ENCODE measurements at regions not wholly inside any gene's neighbourhood (a gene's known extent, or its start where the extent isn't known, plus 50 kb on each side); places are given as distances from the start of the nearest gene placed in this dataset.
"Not testable (repeated sequence)": the region's sequence is repeated elsewhere in the genome, so short reads cannot be mapped to it uniquely, and the experiment has no call there.

DNA sequence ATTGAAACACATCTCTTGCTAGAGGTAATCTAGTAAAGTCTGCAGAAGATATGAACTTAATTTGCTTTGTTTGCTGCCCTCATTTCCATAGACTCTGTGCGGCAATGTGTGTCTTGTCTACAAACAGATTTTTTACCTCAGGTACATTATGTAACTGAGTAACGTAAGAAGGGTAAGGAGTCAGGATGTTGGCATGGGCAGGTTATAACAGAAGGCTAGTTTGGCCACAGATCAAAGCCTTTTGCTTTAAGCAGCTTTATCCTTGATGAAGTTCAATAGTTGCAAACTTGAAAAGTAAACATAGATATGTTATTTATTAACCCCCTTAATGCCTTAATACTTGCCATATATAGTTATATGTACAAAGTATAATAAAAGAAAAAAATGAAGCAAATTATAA, 391.6 kb upstream of the FKBP1C start:
- DNase-seq: no peak

DNA sequence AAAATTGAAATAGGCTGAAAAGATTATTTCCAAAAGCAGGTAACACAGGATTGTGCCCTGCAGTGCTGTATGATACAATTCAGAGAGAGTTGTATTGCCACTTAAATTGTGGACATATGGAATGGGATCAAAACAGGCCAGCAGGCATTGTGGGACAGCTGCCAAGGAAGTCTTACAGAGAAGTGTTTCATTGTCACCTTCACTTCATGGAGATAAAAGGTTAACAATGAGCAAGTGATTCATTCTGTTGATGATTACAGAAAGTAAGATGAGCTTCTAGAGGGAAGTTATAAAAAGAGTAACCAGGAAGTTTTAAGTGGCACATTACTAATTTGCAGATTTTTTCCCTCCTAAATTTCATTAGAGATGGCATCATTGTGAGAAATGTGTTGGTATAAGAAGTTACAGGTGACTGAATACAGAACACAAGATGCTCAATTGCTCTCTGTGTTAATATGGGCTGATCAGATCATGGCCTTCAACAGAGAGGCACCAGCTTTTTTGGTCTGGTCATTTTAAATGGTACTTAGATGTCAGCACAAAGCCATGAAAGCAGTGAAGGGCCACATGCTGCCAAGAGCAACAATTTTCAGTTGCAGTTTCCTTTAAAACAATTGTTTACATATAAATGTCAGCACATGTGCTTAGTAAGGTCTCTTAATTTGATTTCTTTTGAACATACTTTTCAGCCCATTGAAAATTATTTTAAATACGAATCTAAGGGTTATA, 402.5 kb upstream of the FKBP1C start:
- no peak for DNase-seq

DNA sequence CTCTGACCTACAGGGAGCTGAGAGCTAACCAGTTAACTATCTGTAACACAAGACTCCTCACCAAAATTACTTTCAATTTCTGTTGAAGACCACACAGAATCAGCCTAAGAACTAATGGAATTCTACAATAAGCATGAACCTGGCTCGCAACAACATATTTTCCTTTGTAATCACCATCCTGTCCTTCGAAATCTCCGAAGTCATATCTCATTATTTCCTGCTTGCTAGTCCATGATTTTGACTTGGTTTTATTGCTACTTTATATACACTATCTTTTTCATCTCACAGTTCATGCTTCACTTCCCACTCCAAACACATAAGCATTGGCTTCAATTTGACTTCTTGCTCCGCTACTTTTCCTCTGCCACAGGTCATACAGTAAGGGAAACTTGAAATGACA, 405.8 kb upstream of the FKBP1C start:
- no peak for DNase-seq

DNA sequence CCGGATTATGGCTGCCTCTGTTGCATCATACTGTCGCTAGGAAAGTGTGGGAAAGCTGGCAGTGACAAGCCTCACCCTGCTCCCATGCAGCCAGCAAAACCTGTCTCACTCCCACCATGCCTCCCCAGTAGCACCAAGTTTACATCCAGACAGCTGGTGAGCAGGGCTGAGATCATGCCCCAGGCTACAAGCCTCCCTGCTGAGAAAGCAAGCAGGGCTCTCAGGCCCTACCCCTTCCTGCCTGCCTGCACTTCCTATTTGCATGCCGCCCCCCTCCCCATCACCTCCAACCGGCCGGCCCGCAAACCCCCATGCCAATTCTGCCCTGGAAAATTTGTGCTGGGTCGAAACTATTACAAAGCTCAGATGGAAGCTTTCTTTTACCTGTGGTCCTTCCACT, 408.2 kb upstream of the FKBP1C start:
- no peak for DNase-seq

- no peak for DNase-seq
These were observed 414.1 kb upstream of the FKBP1C start for GRCh38 chr6:62797190-62797589.

DNA sequence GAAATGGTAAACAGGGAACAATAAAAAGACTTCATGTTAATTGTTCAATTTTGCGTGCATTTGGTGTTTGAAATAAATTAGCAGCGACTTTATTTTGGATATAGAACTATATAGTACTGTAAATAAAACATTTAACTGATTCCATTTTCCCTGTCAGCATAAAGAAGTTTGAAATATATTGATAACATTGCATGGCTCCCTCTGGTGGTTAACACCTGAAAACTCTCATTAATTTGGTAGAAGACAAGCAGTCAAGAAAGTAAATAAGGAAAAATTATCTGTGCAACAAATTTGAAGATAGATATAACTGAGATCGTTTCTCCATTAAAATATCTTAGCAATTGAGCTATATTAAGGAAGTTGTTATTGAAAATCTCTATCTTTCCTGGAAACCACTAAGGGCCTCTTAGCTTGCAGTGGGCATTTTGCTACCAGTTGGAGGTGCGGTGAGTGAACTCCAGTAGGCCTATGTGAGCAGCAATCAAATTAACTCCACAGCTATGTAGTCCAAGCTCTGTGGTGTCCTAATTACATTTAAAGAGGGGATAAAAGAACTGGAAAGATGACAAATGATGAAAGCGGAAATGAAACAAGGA, 435.7 kb upstream of the FKBP1C start:
- DNase-seq: peak; percentile 23

DNA sequence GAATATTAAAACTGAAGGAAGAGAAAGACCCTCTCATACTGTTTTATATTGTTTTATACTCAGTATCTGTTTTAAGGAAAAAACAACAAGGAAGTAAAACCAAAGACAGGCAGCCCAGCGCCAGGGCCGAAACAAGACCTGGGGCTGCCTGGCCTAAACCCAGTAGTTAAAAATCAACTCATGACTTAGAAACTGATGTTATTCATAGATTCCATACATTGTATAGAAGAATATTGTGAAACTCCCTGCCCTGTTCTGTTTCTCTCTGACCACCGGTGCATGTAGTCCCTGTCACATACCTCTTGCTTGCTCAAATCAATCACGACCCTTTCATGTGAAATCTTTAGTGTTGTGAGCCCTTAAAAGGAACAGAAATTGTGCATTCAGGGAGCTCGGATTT, 445.1 kb upstream of the FKBP1C start:
- DNase-seq: not testable (repeated sequence)

- DNase-seq: no peak
These were observed 446.4 kb upstream of the FKBP1C start for GRCh38 chr6:62764841-62765240.

- no peak for DNase-seq
These were observed 447.9 kb upstream of the FKBP1C start for GRCh38 chr6:62763125-62763912.

DNA sequence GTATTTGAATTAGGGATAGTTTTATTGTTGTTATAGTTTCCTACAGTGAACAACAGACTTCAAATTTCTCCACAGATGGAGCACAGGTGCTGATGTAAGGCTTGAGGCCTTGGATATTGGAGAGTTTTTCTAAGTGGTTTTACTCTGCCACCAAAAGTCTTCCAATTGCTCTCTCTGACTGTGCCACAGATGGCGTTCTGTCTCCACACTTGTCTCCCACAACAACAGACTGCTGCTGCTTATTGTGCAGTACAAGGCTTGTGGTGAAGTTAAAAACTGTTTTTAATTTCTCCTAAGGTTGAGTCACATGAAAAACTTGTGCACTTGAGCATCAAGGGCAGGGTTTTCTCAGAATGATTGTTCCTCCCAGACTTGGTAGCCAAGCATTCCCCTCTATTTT, 460.9 kb upstream of the KHDRBS2 start:
- DNase-seq: no peak

DNA sequence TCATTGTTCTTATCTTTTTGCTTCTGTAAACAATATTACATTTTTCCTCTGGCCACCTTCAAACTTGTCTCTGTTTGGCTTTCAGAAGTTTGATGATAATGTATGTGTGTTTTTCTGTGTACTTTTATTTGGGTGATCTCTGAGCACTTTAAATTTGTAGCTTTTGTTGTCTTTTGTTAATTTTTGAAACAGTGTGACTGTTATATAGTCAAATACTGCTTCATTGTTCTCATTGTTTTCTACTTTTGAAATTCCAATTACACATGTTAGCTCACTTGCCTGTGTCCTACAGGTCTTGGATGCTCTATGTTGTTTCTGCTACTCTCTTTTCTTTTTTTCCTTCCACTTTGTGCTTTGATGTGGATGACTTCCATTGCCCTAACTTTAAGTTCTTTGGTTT, 460.1 kb upstream of the KHDRBS2 start:
- no peak for DNase-seq

GRCh38 chr6:62740596-62740995, 454.6 kb upstream of the KHDRBS2 start:
- no peak for DNase-seq

GRCh38 chr6:62740171-62740570, 454.1 kb upstream of the KHDRBS2 start:
- no peak for DNase-seq

GRCh38 chr6:62737792-62738191, 451.8 kb upstream of the KHDRBS2 start:
- DNase-seq: no peak

- DNase-seq: no peak
These were observed 435.4 kb upstream of the KHDRBS2 start for GRCh38 chr6:62721408-62721807.

- no peak for DNase-seq
These were observed 430.7 kb upstream of the KHDRBS2 start for GRCh38 chr6:62716719-62717118.

- DNase-seq: no peak
These were observed 428.1 kb upstream of the KHDRBS2 start for GRCh38 chr6:62714112-62714511.

- no peak for DNase-seq
These were observed 425.7 kb upstream of the KHDRBS2 start for GRCh38 chr6:62711750-62712149.

DNA sequence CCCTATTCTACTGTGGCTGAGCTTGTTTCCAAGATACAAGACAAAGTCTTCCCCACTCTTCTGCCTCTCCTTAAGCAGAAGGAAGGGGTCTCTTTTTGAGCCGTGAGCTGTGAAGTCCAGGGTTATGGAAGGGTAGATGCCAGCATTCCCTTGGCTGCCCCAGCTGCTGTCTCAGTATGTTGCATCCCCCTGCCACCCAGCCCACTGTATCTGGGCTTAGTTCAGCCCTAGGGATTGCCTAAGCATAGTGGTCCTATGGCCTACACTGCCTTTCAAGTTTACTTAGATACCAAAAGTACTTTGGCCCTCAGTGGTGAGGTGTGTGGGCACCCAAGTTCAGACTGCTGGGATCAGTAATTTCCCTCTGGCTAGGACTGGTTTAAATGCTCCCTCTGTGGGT, 421.9 kb upstream of the KHDRBS2 start:
- no peak for DNase-seq

- DNase-seq: no peak
These were observed 421.1 kb upstream of the KHDRBS2 start for GRCh38 chr6:62707156-62707555.

- no peak for DNase-seq
These were observed 397.0 kb upstream of the KHDRBS2 start for GRCh38 chr6:62683063-62683462.

GRCh38 chr6:62681108-62681507, 395.1 kb upstream of the KHDRBS2 start:
- no peak for DNase-seq

GRCh38 chr6:62672989-62673388, 387.0 kb upstream of the KHDRBS2 start:
- DNase-seq: no peak
